Pancreas (tissue), 10 donors: ENCODE measurements at regions not wholly inside any gene's neighbourhood (a gene's known extent, or its start where the extent isn't known, plus 50 kb on each side); places are given as distances from the start of the nearest gene placed in this dataset.

Experiments used
- ATAC-seq, 4 donors: fragments of 200-7000 bp; cut with Tn5 transposase; one replicate each; pipeline versions ENCODE4 v1.8.0 to v1.9.1; 2020; ENCODE audit warnings: mild to moderate bottlenecking in 4 of 4, moderate library complexity in 4 of 4
- DNase-seq, 6 donors: peaks; one replicate each; pipeline ENCODE4 v3.0.0-alpha.2; 2020
- FAIRE-seq: peaks from 2 replicates; lab custom pipeline; 2012; peaks lifted over from hg19 to GRCh38; lab: Jason Lieb, UNC
- H3K27ac ChIP-seq, 4 donors: fragments of 200-600 bp; sonication (generic); 1 replicate in 3 of 4; 2 replicates in 1 of 4; pipeline versions ENCODE4 v1.5.0 to v1.8.0; 2020
- H3K27me3 ChIP-seq, 4 donors: fragments of 200-600 bp; one replicate each; pipeline ENCODE4 v1.8.0; 2021
- H3K36me3 ChIP-seq, 3 donors: fragments of 200-600 bp; sonication (generic) in 1 of 3; one replicate each; pipeline versions ENCODE4 v1.5.0 to v1.8.0; 2020 to 2021
- H3K4me1 ChIP-seq, 3 donors: fragments of 200-600 bp; one replicate each; pipeline ENCODE4 v1.8.0; 2021
- H3K4me3 ChIP-seq, 4 donors: fragments of 200-600 bp; sonication (generic) in 2 of 4; one replicate each; pipeline versions ENCODE4 v1.5.0 to v1.8.0; 2020 to 2021
- H3K9me3 ChIP-seq, 4 donors: fragments of 200-600 bp; one replicate each; pipeline ENCODE4 v1.8.0; 2021
- CTCF ChIP-seq, 4 donors: fragments of 200-600 bp; sonication (generic) in 3 of 4; IDR thresholded peaks; one replicate each; pipeline versions ENCODE4 v1.5.0 to v1.8.0; 2021; ENCODE audit warnings: antibody characterized with exemption in 4 of 4
- WGBS, 2 donors: extraction: QIAGEN DNeasy Blood & Tissue Kit; methylation state at CpG; one replicate each; pipeline ENCODE4 v1.1.7; 2013; 5-methylcytosine and 5-hydroxymethylcytosine counted together
- intact Hi-C, 3 donors: fragments of 100-400 bp; cut with DNase I; formaldehyde crosslinking; loops; one replicate each; pipeline versions ENCODE4 v1.11.1 to v1.14.2; 2022
- donor health status: healthy with polysubstance abuse.
- donor health status: DM: no; HTN: no; CAD: no; lungs with moderate emphysema.
- donor health status: DM: no; HTN: no; CAD: no.
- donor health status: control.
- donor health status: control.
- donor health status: Bipolar disorder and iron deficiency.
- donor health status: DM: yes; HTN: yes; CAD: no.
- donor health status: DM: no; HTN: no; CAD: no.
- donor health status: DM: no; HTN: no; CAD: no.
- donor health status: DM: yes; HTN: yes; CAD: no.

- DNase-seq: peak in 1 of 6 donors; percentile 34
Measured at GRCh38 chr11:134662629-134663360, 250.8 kb upstream of the B3GAT1 start.

DNA sequence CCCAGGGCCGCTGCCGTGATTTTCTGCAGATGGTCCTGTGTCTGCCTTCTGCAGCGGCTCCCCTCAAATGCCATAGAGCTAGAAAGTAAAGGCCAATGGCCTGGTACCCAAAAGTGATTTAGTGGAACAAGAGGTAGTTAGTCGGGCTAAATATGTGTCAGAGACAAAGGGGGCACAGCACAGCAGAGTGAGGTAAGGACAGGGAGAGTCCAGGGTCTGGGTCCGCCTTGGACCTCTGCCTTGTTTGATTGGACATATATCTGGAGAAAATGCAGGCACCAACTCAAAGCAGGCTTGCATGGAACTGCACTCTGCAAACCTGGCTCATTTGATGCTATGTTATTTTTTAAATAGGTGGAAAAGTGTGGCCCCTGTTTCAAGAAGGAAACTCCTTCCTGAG, 249.6 kb upstream of the B3GAT1 start:
- H3K36me3 ChIP-seq: no peaks in the 10 kb centered on the region
- H3K4me3 ChIP-seq: no peak overlapping the region
- H3K27ac ChIP-seq: no peak overlapping the region
- FAIRE-seq (no peak), ATAC-seq (no peak), DNase-seq (peak in 1 of 6 donors; percentile 30)
- H3K9me3 ChIP-seq: no peaks in the 10 kb centered on the region
- no peaks in the 10 kb centered on the region for H3K27me3 ChIP-seq
- 52 to 57% methylated on average over 5 of the region's 5 CpGs for WGBS, 2 donors
- no peak for TF ChIP-seq CTCF (IDR thresholded peaks at IDR 0.05)
- intact Hi-C loops: no loop called here
- no peaks in the 10 kb centered on the region for H3K4me1 ChIP-seq

More at GRCh38 chr11:134662629-134663360, 250.8 kb upstream of the B3GAT1 start:
- TF ChIP-seq CTCF (IDR thresholded peaks at IDR 0.05): no peak
- intact Hi-C loops: no loop called here
- no peak for FAIRE-seq
- no peaks in the 10 kb centered on the region for H3K9me3 ChIP-seq
- H3K27me3 ChIP-seq: no peaks in the 10 kb centered on the region
- H3K4me3 ChIP-seq: no peak overlapping the region
- no peaks in the 10 kb centered on the region for H3K4me1 ChIP-seq
- H3K27ac ChIP-seq: no peak overlapping the region
- no peak for ATAC-seq
- H3K36me3 ChIP-seq: no peaks in the 10 kb centered on the region
- WGBS, 2 donors: 60 to 66% methylated on average over 5 of the region's 5 CpGs

DNA sequence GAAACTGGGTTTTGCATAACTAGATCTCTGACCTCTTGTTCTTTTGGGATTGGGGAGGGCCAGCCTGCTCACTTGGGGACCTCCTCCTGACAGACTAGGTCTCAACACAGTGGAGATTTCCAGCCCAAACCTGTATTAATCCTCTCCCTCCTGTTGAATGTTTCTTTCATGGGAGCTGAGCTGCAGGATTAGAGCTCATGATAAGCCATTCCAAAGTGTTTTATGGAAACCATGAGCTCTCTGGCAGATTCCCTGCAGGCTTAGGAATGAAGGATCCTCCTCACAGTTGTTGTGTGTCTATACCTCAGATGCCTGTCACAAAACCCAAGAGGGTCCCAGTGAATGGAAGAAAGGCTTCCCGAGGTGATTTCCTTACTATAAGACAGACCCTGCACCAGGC, 248.4 kb upstream of the B3GAT1 start:
- DNase-seq: no peak
- Histone ChIP-seq H3K4me1 (no peaks in the 10 kb centered on the region), H3K27me3 (no peaks in the 10 kb centered on the region), H3K9me3 (no peaks in the 10 kb centered on the region), H3K36me3 (no peaks in the 10 kb centered on the region), H3K4me3 (no peak overlapping the region), H3K27ac (no peak overlapping the region)
- no peak for ATAC-seq
- TF ChIP-seq CTCF (IDR thresholded peaks at IDR 0.05): no peak
- 54 to 55% methylated on average over 1 of the region's 1 CpG for WGBS, 2 donors
- FAIRE-seq: no peak
- intact Hi-C loops: no loop called here

DNA sequence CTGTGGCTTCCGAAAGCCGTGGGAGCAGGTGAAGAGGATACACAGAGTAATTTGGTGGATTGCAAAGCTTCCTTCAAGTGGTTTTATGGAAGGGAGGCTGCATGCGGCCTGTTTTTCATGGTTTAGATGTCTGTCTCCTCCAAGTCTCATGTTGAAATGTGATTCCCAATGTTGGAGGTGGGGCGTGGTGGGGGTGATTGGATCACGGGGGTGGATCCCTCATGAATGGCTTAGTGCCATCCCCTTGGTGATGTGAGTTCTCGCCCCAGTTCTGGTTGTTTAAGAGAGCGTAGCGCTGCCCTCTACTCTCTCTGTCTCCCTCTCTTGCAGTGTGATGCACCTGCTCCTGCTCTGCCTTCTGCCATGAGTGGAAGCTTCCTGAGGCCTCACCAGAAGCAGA, 247.8 kb upstream of the B3GAT1 start:
- Histone ChIP-seq H3K36me3 (no peaks in the 10 kb centered on the region), H3K9me3 (no peaks in the 10 kb centered on the region), H3K4me1 (no peaks in the 10 kb centered on the region), H3K4me3 (no peak overlapping the region), H3K27ac (no peak overlapping the region), H3K27me3 (no peaks in the 10 kb centered on the region)
- 71 to 76% methylated on average over 8 of the region's 8 CpGs for WGBS, 2 donors
- FAIRE-seq (no peak), ATAC-seq (no peak), DNase-seq (peak in 1 of 6 donors; percentile 19)
- intact Hi-C loops: no loop called here
- no peak for TF ChIP-seq CTCF (IDR thresholded peaks at IDR 0.05)

- Histone ChIP-seq H3K4me1 (no peaks in the 10 kb centered on the region), H3K4me3 (no peak overlapping the region), H3K9me3 (no peaks in the 10 kb centered on the region), H3K27me3 (no peaks in the 10 kb centered on the region), H3K36me3 (no peaks in the 10 kb centered on the region), H3K27ac (no peak overlapping the region)
- DNase-seq (peak in 1 of 6 donors; percentile 21), ATAC-seq (no peak), FAIRE-seq (no peak)
- no peak for TF ChIP-seq CTCF (IDR thresholded peaks at IDR 0.05)
- intact Hi-C loops: no loop called here
- WGBS, 2 donors: 66 to 72% methylated on average over 4 of the region's 4 CpGs
Measured at GRCh38 chr11:134658481-134659225, 246.6 kb upstream of the B3GAT1 start.
